ENCODE measurements at regions not wholly inside any gene's neighbourhood (a gene's known extent, or its start where the extent isn't known, plus 50 kb on each side); places are given as distances from the start of the nearest gene placed in this dataset.

- Histone ChIP-seq H3K4me1 (no peaks in the 10 kb centered on the region), H3K36me3 (no peaks in the 10 kb centered on the region), H3K27ac (no peak overlapping the region), H3K9me3 (no peaks in the 10 kb centered on the region), H3K4me3 (no peak overlapping the region), H3K27me3 (no peaks in the 10 kb centered on the region)
- no peak for DNase-seq (ENCODE audit: extremely low spot score in 2 of 2)
- intact Hi-C loops (cut with DNase I) = no loop called here
- no peak for TF ChIP-seq POLR2A (IDR thresholded peaks at IDR 0.05)
- TF ChIP-seq, protein P1, sequence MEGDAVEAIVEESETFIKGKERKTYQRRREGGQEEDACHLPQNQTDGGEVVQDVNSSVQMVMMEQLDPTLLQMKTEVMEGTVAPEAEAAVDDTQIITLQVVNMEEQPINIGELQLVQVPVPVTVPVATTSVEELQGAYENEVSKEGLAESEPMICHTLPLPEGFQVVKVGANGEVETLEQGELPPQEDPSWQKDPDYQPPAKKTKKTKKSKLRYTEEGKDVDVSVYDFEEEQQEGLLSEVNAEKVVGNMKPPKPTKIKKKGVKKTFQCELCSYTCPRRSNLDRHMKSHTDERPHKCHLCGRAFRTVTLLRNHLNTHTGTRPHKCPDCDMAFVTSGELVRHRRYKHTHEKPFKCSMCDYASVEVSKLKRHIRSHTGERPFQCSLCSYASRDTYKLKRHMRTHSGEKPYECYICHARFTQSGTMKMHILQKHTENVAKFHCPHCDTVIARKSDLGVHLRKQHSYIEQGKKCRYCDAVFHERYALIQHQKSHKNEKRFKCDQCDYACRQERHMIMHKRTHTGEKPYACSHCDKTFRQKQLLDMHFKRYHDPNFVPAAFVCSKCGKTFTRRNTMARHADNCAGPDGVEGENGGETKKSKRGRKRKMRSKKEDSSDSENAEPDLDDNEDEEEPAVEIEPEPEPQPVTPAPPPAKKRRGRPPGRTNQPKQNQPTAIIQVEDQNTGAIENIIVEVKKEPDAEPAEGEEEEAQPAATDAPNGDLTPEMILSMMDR (IDR thresholded peaks at IDR 0.05) = no peak
- no peak for TF ChIP-seq POLR2AphosphoS5 (IDR thresholded peaks at IDR 0.05; ENCODE audit: insufficient read depth in 1 of 2, low read depth in 1 of 2)
These were observed 122.5 kb downstream of the CETN3 start for GRCh38 chr5:90287036-90287435.

DNA sequence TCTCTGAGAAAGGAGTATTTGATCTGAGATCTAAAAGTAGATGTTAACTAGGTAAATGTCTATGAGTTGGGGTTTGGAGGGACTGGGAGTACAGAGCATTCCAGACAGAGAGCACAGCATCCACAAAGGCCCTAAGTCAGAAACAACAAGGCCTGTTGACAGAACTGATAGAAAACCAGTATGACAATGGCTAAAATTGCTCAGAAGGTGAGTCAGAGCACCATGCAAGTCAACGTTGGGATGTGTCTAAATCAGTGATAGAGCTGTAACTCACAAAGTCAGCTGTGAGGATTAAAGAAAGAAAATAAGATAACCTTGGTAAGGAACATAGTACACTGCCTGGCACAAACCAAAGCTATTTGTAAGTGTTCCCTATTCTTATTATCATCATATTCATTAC lies 124.0 kb downstream of the CETN3 start:
- H3K4me3 ChIP-seq = no peak overlapping the region
- no peak for DNase-seq (ENCODE audit: extremely low spot score in 2 of 2)
- H3K4me1 ChIP-seq = no peaks in the 10 kb centered on the region
- H3K36me3 ChIP-seq = no peaks in the 10 kb centered on the region
- intact Hi-C loops (cut with DNase I) = no loop called here
- no peaks in the 10 kb centered on the region for H3K27me3 ChIP-seq
- H3K27ac ChIP-seq = no peak overlapping the region
- no peak for TF ChIP-seq POLR2AphosphoS5 (IDR thresholded peaks at IDR 0.05; ENCODE audit: insufficient read depth in 1 of 2, low read depth in 1 of 2)
- no peak for TF ChIP-seq POLR2A (IDR thresholded peaks at IDR 0.05)
- TF ChIP-seq, protein P1 (IDR thresholded peaks at IDR 0.05) = no peak
- H3K9me3 ChIP-seq = no peaks in the 10 kb centered on the region

GRCh38 chr5:90284375-90284774 lies 125.2 kb downstream of the CETN3 start:
- no peak overlapping the region for H3K4me3 ChIP-seq
- no peak overlapping the region for H3K27ac ChIP-seq
- DNase-seq (ENCODE audit: extremely low spot score in 2 of 2) = no peak
- H3K36me3 ChIP-seq = no peaks in the 10 kb centered on the region
- no peaks in the 10 kb centered on the region for H3K4me1 ChIP-seq
- TF ChIP-seq, protein P1 (IDR thresholded peaks at IDR 0.05) = no peak
- TF ChIP-seq POLR2AphosphoS5 (IDR thresholded peaks at IDR 0.05; ENCODE audit: insufficient read depth in 1 of 2, low read depth in 1 of 2) (no peak), POLR2A (IDR thresholded peaks at IDR 0.05) (no peak)
- H3K9me3 ChIP-seq = no peaks in the 10 kb centered on the region
- intact Hi-C loops (cut with DNase I) = no loop called here
- H3K27me3 ChIP-seq = no peaks in the 10 kb centered on the region

GRCh38 chr5:90279091-90279490 lies 130.5 kb downstream of the CETN3 start:
- DNase-seq (ENCODE audit: extremely low spot score in 2 of 2) = no peak
- Histone ChIP-seq H3K4me1 (no peaks in the 10 kb centered on the region), H3K27me3 (no peaks in the 10 kb centered on the region), H3K4me3 (no peak overlapping the region), H3K27ac (no peak overlapping the region), H3K9me3 (no peaks in the 10 kb centered on the region), H3K36me3 (no peaks in the 10 kb centered on the region)
- TF ChIP-seq POLR2AphosphoS5 (IDR thresholded peaks at IDR 0.05; ENCODE audit: insufficient read depth in 1 of 2, low read depth in 1 of 2) (no peak), POLR2A (IDR thresholded peaks at IDR 0.05) (no peak)
- TF ChIP-seq, protein P1 (IDR thresholded peaks at IDR 0.05) = no peak
- intact Hi-C loops (cut with DNase I) = no loop called here

DNA sequence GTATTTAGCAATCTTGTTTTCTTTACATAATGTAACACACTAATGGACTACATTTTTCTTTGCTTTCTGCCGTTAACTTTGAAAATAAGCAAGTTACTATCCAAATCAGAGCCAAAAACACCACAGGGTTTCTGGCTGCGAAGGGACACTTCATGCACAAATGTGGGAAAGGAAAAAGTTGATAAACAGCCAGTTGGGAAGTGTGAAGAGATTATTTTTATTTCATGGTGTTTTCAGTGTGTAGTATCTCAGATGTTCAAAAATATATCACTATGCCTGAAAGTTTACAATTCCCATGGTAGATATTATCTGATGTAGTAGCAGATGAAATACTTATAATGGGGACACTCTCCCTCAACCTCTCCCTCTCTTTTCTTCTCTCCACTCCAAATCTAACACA lies 135.3 kb downstream of the CETN3 start:
- Histone ChIP-seq H3K4me3 (no peak overlapping the region), H3K9me3 (no peaks in the 10 kb centered on the region), H3K4me1 (no peaks in the 10 kb centered on the region), H3K36me3 (no peaks in the 10 kb centered on the region), H3K27me3 (no peaks in the 10 kb centered on the region), H3K27ac (no peak overlapping the region)
- TF ChIP-seq, protein P1 (IDR thresholded peaks at IDR 0.05) = no peak
- TF ChIP-seq POLR2AphosphoS5 (IDR thresholded peaks at IDR 0.05; ENCODE audit: insufficient read depth in 1 of 2, low read depth in 1 of 2) (no peak), POLR2A (IDR thresholded peaks at IDR 0.05) (no peak)
- DNase-seq (ENCODE audit: extremely low spot score in 2 of 2) = no peak
- intact Hi-C loops (cut with DNase I) = no loop called here
